ENCODE measurements at regions not wholly inside any gene's neighbourhood (a gene's known extent, or its start where the extent isn't known, plus 50 kb on each side); places are given as distances from the start of the nearest gene placed in this dataset.

GRCh38 chr4:24705016-24705753 lies 90.2 kb upstream of the SOD3 start:
- DNase-seq, result no peak
- 32% methylated on average over 10 of the region's 10 CpGs for WGBS (ENCODE audit: low lambda C conversion rate)
- Histone ChIP-seq H3K79me2 (ENCODE audit: insufficient read depth) (no peaks in the 10 kb centered on the region), H2AFZ (ENCODE audit: low read depth) (no peak overlapping the region), H3K9me3 (no peaks in the 10 kb centered on the region), H3K4me1 (ENCODE audit: control insufficient read depth in 1 of 2, insufficient read depth in 2 of 2, low read depth in 1 of 2, low read length in 1 of 2) (no peaks in the 10 kb centered on the region), H4K20me1 (ENCODE audit: insufficient read depth) (no peaks in the 10 kb centered on the region), H3K36me3 (replicated peaks in 1 of 2; ENCODE audit: control insufficient read depth in 1 of 2, insufficient read depth in 2 of 2, low read length in 1 of 2) (no peaks in the 10 kb centered on the region), H3K27me3 (ENCODE audit: insufficient read depth) (no peaks in the 10 kb centered on the region; the same call in 1 of the 2 replicates), H3K4me3 (ENCODE audit: low read depth in 2 of 2, low read length in 1 of 2) (no peak overlapping the region), H3K4me2 (no peak overlapping the region), H3K9ac (no peak overlapping the region), H3K9me2 (no peaks in the 10 kb centered on the region), H3K27ac (ENCODE audit: low read depth in 2 of 2, low read length in 1 of 2) (no peak overlapping the region), H3F3A (replicated peaks; ENCODE audit: insufficient read depth) (no peaks in the 10 kb centered on the region)
- ChIA-PET CTCF (no interaction called here), POLR2A (no interaction called here)
- TF ChIP-seq TCF12 (IDR thresholded peaks at IDR 0.05) (no peak), TAF1 (IDR thresholded peaks at IDR 0.05; ENCODE audit: borderline replicate concordance, low read depth, low read length) (no peak), IRF3 (IDR thresholded peaks at IDR 0.05; ENCODE audit: low read depth, low read length) (no peak)
- TF ChIP-seq, protein P1, sequence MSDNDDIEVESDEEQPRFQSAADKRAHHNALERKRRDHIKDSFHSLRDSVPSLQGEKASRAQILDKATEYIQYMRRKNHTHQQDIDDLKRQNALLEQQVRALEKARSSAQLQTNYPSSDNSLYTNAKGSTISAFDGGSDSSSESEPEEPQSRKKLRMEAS (IDR thresholded peaks at IDR 0.05; ENCODE audit: low read depth), result no peak

GRCh38 chr4:24713604-24714003 lies 81.8 kb upstream of the SOD3 start:
- CTCF ChIA-PET, result no interaction called here
- POLR2A ChIA-PET, result no interaction called here

More at GRCh38 chr4:24713604-24714003, 81.8 kb upstream of the SOD3 start:
- Histone ChIP-seq H3K27ac (ENCODE audit: low read depth in 2 of 2, low read length in 1 of 2) (no peak overlapping the region), H3K9me2 (no peaks in the 10 kb centered on the region), H4K20me1 (ENCODE audit: insufficient read depth) (no peaks in the 10 kb centered on the region), H3K9me3 (peaks cover 12% of the 10 kb centered on the region; the same call in 1 of the 2 replicates), H3K4me2 (no peak overlapping the region), H3K27me3 (ENCODE audit: insufficient read depth) (no peaks in the 10 kb centered on the region), H3K36me3 (replicated peaks in 1 of 2; ENCODE audit: control insufficient read depth in 1 of 2, insufficient read depth in 2 of 2, low read length in 1 of 2) (no peaks in the 10 kb centered on the region), H3K79me2 (ENCODE audit: insufficient read depth) (no peaks in the 10 kb centered on the region), H2AFZ (ENCODE audit: low read depth) (no peak overlapping the region), H3K4me3 (ENCODE audit: low read depth in 2 of 2, low read length in 1 of 2) (no peak overlapping the region), H3K4me1 (ENCODE audit: control insufficient read depth in 1 of 2, insufficient read depth in 2 of 2, low read depth in 1 of 2, low read length in 1 of 2) (no peaks in the 10 kb centered on the region), H3F3A (replicated peaks; ENCODE audit: insufficient read depth) (no peaks in the 10 kb centered on the region), H3K9ac (no peak overlapping the region)
- no peak for DNase-seq
- no peak for TF ChIP-seq JUND (IDR thresholded peaks at IDR 0.05)
- TF ChIP-seq FOXJ3 (CRISPR knock-in tag; IDR thresholded peaks at IDR 0.05), result no peak
- no peak for TF ChIP-seq RXRA (IDR thresholded peaks at IDR 0.05; ENCODE audit: borderline replicate concordance, low read depth)
- TF ChIP-seq SMC3 (IDR thresholded peaks at IDR 0.05; ENCODE audit: low read depth, low read length), result no peak
- no peak for TF ChIP-seq ZBTB33 (IDR thresholded peaks at IDR 0.05; ENCODE audit: borderline replicate concordance, low read depth)
- TF ChIP-seq FOXM1 (IDR thresholded peaks at IDR 0.05; ENCODE audit: low read depth), result no peak
- no peak for TF ChIP-seq RAD21 (IDR thresholded peaks at IDR 0.05; ENCODE audit: low read length)
- TF ChIP-seq CHD2 (IDR thresholded peaks at IDR 0.05; ENCODE audit: low read length, partially characterized antibody), result no peak
- TF ChIP-seq GABPA (IDR thresholded peaks at IDR 0.05; ENCODE audit: low read depth), result no peak
- TF ChIP-seq ELF1 (IDR thresholded peaks at IDR 0.05), result no peak
- no peak for TF ChIP-seq EP300 (IDR thresholded peaks at IDR 0.05; ENCODE audit: borderline replicate concordance in 1 of 2, low read depth in 1 of 2, low read length in 1 of 2)
- TF ChIP-seq GATA2 (CRISPR knock-in tag; IDR thresholded peaks at IDR 0.05), result no peak
- no peak for TF ChIP-seq RCOR1 (IDR thresholded peaks at IDR 0.05; ENCODE audit: low read length)
- WGBS (ENCODE audit: low lambda C conversion rate), result 24% methylated on average over 2 of the region's 2 CpGs

Measured in SK-N-SH (cell line).